HCT116 (cell line): ENCODE measurements at regions not wholly inside any gene's neighbourhood (a gene's known extent, or its start where the extent isn't known, plus 50 kb on each side); places are given as distances from the start of the nearest gene placed in this dataset.

ENCODE experiments used
- EZH2phosphoT487 ChIP-seq: fragments of 200-600 bp; IDR thresholded peaks from 2 replicates; pipeline ENCODE4 v1.6.1; 2018; ENCODE audit warnings: antibody characterized with exemption, borderline replicate concordance
- POLR2AphosphoS5 ChIP-seq: IDR thresholded peaks from 2 replicates; pipeline ENCODE4 v1.6.1; 2011; ENCODE audit warnings: mild to moderate bottlenecking, low read depth, low read length, moderate library complexity
- RAD21 ChIP-seq: IDR thresholded peaks from 2 replicates; pipeline ENCODE4 v1.6.1; 2012; ENCODE audit warnings: low read depth, mild to moderate bottlenecking
- YY1 ChIP-seq: IDR thresholded peaks from 2 replicates; pipeline ENCODE4 v1.6.1; 2011; ENCODE audit warnings: low read length, low read depth, moderate library complexity, mild to moderate bottlenecking; ENCODE audit not compliant: insufficient replicate concordance; ENCODE audit errors: extremely low read depth
- TF ChIP-seq, protein P1 (sequence below), 3 experiments: fragments of 200-600 bp in 1 of 3; sonication (generic) in 1 of 3; IDR thresholded peaks in 2 of 3; conservative IDR thresholded peaks in 1 of 3; 2 replicates each; pipeline ENCODE4 v1.5.1; 2012 to 2017; ENCODE audit warnings: low read depth in 2 of 3, low read length in 2 of 3, antibody characterized with exemption in 1 of 3, borderline replicate concordance in 1 of 3, control low read depth in 1 of 3, mild to moderate bottlenecking in 1 of 3, mixed read lengths in 1 of 3, mixed run types in 1 of 3, moderate library complexity in 1 of 3; ENCODE audit not compliant: insufficient read depth in 1 of 3

DNA sequence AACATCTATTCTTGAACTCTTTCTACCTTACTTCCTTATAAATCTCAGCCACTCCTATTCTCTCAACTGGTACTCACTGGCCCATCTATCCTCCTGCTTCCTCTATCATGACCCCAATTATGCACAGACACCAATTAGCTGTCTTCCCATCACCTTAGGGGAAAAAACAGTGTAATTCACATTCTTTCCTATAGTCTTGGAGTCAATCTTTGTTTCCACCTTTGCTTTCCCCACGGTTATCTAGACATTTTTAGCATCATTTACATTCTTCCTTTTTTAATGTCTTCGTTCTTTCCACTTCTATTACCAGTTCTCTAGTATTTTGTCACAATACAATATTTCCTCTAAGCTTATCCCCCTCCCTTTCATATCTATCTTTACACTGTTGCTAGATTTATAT is 449.4 kb downstream of the TMEM38B start:
- no peak for TF ChIP-seq POLR2AphosphoS5
- TF ChIP-seq, protein P1, sequence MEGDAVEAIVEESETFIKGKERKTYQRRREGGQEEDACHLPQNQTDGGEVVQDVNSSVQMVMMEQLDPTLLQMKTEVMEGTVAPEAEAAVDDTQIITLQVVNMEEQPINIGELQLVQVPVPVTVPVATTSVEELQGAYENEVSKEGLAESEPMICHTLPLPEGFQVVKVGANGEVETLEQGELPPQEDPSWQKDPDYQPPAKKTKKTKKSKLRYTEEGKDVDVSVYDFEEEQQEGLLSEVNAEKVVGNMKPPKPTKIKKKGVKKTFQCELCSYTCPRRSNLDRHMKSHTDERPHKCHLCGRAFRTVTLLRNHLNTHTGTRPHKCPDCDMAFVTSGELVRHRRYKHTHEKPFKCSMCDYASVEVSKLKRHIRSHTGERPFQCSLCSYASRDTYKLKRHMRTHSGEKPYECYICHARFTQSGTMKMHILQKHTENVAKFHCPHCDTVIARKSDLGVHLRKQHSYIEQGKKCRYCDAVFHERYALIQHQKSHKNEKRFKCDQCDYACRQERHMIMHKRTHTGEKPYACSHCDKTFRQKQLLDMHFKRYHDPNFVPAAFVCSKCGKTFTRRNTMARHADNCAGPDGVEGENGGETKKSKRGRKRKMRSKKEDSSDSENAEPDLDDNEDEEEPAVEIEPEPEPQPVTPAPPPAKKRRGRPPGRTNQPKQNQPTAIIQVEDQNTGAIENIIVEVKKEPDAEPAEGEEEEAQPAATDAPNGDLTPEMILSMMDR (IDR thresholded peaks at IDR 0.05 in 2 of 3, conservative IDR thresholded peaks at IDR 0.05 in 1 of 3; ENCODE audit: borderline replicate concordance in 1 of 3, insufficient read depth in 1 of 3, low read depth in 2 of 3, low read length in 2 of 3) = no peak; a peak in 1 of 6 replicates
- no peak for TF ChIP-seq YY1
- TF ChIP-seq EZH2phosphoT487 = no peak
- TF ChIP-seq RAD21 = no peak
